Mesothelial cell of epicardium (in vitro differentiated cells): ENCODE measurements at regions not wholly inside any gene's neighbourhood (a gene's known extent, or its start where the extent isn't known, plus 50 kb on each side); places are given as distances from the start of the nearest gene placed in this dataset.

Source experiments
- DNase-seq, 2 experiments: peaks; one replicate each; pipeline ENCODE4 v3.0.0; 2021; ENCODE audit warnings: low spot score in 2 of 2; ENCODE audit not compliant: unreplicated experiment in 2 of 2
- H3K27ac Mint-ChIP-seq: 2 replicates; pipeline ENCODE4 v1.8.0; 2021; ENCODE audit warnings: mixed read lengths
- H3K27me3 Mint-ChIP-seq: 2 replicates; pipeline ENCODE4 v1.8.0; 2021; ENCODE audit warnings: low read depth, mixed read lengths
- H3K36me3 Mint-ChIP-seq: 2 replicates; pipeline ENCODE4 v1.8.0; 2021; ENCODE audit warnings: mixed read lengths
- H3K4me1 Mint-ChIP-seq: 2 replicates; pipeline ENCODE4 v1.8.0; 2021; ENCODE audit warnings: mixed read lengths
- H3K4me3 Mint-ChIP-seq: 2 replicates; pipeline ENCODE4 v1.8.0; 2021; ENCODE audit warnings: mild to moderate bottlenecking, moderate library complexity, mixed read lengths
- H3K9me3 Mint-ChIP-seq: 2 replicates; pipeline ENCODE4 v1.8.0; 2021; ENCODE audit warnings: mixed read lengths
- CTCF ChIP-seq: fragments of 200-600 bp; sonication (generic); IDR thresholded peaks from one replicate; pipeline ENCODE4 v1.5.0; 2021; ENCODE audit warnings: antibody characterized with exemption; ENCODE audit not compliant: unreplicated experiment

- Mint-ChIP-seq H3K4me3 (no peak overlapping the region), H3K36me3 (no peaks in the 10 kb centered on the region), H3K27ac (no peak overlapping the region), H3K27me3 (peaks cover 54% of the 10 kb centered on the region), H3K9me3 (peaks cover 17% of the 10 kb centered on the region), H3K4me1 (peaks cover 2% of the 10 kb centered on the region)
- TF ChIP-seq CTCF = no peak
- no peak for DNase-seq
Measured at GRCh38 chr15:101550124-101550523, 60.6 kb upstream of the PCSK6 start.

GRCh38 chr15:101549647-101550046 is 60.1 kb upstream of the PCSK6 start:
- Mint-ChIP-seq H3K27me3 (peaks cover 59% of the 10 kb centered on the region), H3K4me3 (no peak overlapping the region), H3K4me1 (peaks cover 2% of the 10 kb centered on the region), H3K27ac (no peak overlapping the region), H3K36me3 (no peaks in the 10 kb centered on the region), H3K9me3 (peaks cover 17% of the 10 kb centered on the region)
- DNase-seq = no peak
- TF ChIP-seq CTCF = no peak

GRCh38 chr15:101547737-101548136 is 58.2 kb upstream of the PCSK6 start:
- H3K27ac Mint-ChIP-seq = no peak overlapping the region
- H3K4me1 Mint-ChIP-seq = peaks cover 2% of the 10 kb centered on the region
- H3K27me3 Mint-ChIP-seq = peaks cover 65% of the 10 kb centered on the region
- H3K36me3 Mint-ChIP-seq = no peaks in the 10 kb centered on the region
- no peak for DNase-seq
- H3K9me3 Mint-ChIP-seq = peaks cover 17% of the 10 kb centered on the region
- TF ChIP-seq CTCF = no peak
- no peak overlapping the region for H3K4me3 Mint-ChIP-seq

- no peak for TF ChIP-seq CTCF
- peaks cover 2% of the 10 kb centered on the region for H3K4me1 Mint-ChIP-seq
- no peaks in the 10 kb centered on the region for H3K36me3 Mint-ChIP-seq
- peaks cover 56% of the 10 kb centered on the region for H3K27me3 Mint-ChIP-seq
- H3K4me3 Mint-ChIP-seq = no peak overlapping the region
- H3K27ac Mint-ChIP-seq = no peak overlapping the region
- H3K9me3 Mint-ChIP-seq = peaks cover 17% of the 10 kb centered on the region
- no peak for DNase-seq
Measured at GRCh38 chr15:101545548-101546505, 56.3 kb upstream of the PCSK6 start.

- Mint-ChIP-seq H3K4me3 (no peak overlapping the region), H3K9me3 (peaks cover 17% of the 10 kb centered on the region), H3K4me1 (no peaks in the 10 kb centered on the region), H3K27me3 (peaks cover 45% of the 10 kb centered on the region), H3K36me3 (no peaks in the 10 kb centered on the region), H3K27ac (no peak overlapping the region)
- TF ChIP-seq CTCF = no peak
- DNase-seq = no peak
Measured at GRCh38 chr15:101544613-101544945, 55.1 kb upstream of the PCSK6 start.
